D341Med (cell line): ENCODE measurements at regions not wholly inside any gene's neighbourhood (a gene's known extent, or its start where the extent isn't known, plus 50 kb on each side); places are given as distances from the start of the nearest gene placed in this dataset.

Experiments used
- DNase-seq: peaks from one replicate; pipeline ENCODE4 v3.0.0; 2012; ENCODE audit warnings: low spot score

GRCh38 chr9:108345826-108346225 lies 510.0 kb downstream of the ACTL7B start:
- DNase-seq, result no peak

DNA sequence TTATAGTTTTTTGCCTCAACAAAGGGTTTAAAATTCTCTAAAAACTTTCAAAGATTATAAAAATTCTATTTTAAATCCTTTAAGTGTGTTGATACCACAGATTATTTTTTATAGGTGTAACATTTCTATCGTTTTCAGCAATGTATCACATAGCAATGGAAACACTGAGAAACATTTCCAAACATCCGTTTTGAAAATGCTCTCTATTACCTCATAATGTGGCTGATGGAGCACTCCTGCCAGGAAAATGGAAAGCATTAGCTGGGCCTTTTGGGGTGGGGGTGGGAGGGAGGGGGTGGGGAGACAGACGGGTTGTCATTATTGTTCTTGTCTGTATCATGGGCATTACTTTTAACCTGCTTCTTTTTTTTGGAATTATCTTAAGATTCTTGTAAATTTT lies 516.5 kb downstream of the ACTL7B start:
- no peak for DNase-seq

DNA sequence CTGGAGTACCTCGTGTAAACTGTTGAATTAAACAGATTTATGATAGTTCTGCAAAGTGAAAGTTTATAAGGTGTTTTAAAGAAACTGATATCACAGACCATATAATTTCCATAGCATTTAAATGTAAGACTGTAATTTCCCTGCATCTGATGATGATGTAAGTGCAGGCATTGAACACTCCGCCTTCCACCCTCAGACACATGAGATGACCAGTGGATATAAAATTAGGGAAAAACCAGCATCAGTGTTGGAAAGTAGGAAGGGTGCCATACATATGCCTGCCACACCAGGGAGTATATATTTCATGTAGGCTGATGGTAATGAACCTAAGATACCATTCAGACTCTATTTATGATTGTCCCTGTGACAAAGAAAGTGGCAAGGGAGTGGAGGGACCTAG lies 519.2 kb downstream of the ACTL7B start:
- DNase-seq, result no peak

- no peak for DNase-seq
These were observed 522.2 kb downstream of the ACTL7B start for GRCh38 chr9:108333530-108333983.

DNA sequence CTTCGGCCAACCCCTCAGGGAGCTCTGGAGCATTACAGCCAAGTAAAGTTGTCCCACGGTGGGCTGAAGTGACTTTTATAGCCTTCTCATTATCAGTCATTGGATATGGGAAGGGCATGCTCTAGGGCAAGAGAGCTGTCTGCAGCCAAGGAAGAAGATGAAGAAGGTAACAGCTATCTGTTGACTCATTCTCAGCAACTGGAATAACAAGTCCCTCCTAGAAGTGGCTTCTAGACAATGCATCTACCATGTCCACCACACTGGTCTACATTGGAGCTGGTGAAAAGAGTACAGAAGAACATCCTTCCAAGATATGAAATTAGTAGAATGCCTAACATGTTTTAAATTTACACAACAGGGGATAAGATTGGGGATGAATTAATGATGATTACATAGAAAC lies 524.2 kb downstream of the ACTL7B start:
- DNase-seq, result no peak

DNA sequence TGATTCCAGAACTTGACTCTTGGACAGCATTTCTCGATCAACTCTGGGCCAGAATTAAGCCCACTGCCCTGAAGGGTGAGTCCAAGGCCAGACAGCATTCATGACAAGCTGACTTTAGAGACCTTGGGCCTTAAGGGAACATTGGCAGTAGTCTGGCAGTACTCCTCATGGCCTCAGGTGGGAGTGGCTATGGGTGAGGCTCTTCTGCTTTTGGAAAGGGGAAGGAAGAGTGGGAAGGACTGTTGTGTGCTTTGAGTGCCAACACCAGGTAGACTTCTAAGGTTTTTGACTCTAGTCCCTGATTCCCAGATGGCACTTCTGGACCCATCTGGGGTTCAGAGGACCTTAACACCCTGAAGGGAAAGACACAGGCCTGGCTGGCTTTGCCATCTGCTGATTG lies 530.4 kb downstream of the ACTL7B start:
- no peak for DNase-seq

GRCh38 chr9:108323615-108324014 lies 532.2 kb downstream of the ACTL7B start:
- no peak for DNase-seq

- no peak for DNase-seq
These were observed 533.3 kb downstream of the ACTL7B start for GRCh38 chr9:108322326-108323098.

GRCh38 chr9:108316630-108317029 lies 539.2 kb downstream of the ACTL7B start:
- no peak for DNase-seq

DNA sequence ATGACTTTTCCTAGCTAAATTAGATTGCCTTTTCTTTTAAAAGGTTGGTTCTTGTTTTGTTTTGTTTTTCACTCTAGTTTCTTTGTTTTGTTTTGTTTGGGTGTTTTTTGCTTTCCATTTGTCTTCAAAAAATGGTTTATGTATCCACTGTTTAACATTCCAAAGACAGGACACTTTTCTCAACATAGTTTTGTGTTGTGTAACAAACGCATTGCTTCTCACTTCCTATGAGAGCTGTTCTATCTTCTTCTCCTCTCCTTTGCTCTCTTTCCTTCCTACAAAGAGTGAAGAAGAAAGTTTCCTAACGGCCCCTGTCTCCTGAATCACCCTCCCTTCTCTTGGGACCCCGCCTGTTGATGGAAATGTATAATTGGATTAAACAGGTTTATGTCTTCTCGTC lies 539.7 kb downstream of the ACTL7B start:
- no peak for DNase-seq

GRCh38 chr9:108311745-108312144 lies 544.0 kb downstream of the ACTL7B start:
- no peak for DNase-seq

DNA sequence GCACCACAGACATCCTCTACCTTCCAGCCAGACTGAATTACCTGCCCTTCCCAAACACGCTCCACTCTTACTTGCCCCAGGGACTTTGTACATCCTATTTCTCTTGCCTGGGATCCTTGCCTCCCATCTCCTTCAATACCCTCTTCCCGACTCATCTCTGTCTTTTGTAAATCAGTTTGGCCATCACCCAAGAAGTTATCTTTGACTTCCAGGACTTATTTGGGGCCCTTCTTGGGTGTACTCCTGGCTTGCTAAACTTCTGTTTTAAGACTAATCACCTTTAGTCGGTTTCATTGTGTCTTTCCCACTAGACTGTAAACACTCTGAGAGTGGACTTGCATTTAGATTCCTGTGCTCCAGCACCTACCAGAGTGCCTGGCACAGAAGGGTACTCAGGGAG lies 545.6 kb downstream of the ACTL7B start:
- DNase-seq, result no peak

- no peak for DNase-seq
These were observed 555.2 kb downstream of the ACTL7B start for GRCh38 chr9:108300306-108301287.

GRCh38 chr9:108297073-108297472 lies 558.7 kb downstream of the ACTL7B start:
- no peak for DNase-seq

DNA sequence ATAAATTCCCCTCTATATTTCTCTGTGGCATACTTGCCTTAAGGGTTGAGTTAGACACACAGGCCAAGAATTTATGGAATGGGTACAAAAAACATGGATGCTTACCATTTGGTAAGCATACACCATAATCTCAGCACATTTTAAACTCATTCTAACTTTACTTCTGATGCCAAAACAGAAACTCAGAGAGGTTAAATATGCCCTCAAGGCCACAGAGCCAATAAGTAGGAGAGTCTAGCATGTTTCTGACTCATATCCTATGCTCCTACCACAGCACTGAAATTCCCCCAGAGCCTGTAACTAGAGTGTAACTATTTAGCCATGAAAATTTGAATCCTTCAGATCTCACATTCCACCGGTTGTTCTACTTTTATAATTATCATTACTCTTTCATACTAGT lies 559.7 kb downstream of the ACTL7B start:
- no peak for DNase-seq

- no peak for DNase-seq
These were observed 564.2 kb downstream of the ACTL7B start for GRCh38 chr9:108291586-108291932.

DNA sequence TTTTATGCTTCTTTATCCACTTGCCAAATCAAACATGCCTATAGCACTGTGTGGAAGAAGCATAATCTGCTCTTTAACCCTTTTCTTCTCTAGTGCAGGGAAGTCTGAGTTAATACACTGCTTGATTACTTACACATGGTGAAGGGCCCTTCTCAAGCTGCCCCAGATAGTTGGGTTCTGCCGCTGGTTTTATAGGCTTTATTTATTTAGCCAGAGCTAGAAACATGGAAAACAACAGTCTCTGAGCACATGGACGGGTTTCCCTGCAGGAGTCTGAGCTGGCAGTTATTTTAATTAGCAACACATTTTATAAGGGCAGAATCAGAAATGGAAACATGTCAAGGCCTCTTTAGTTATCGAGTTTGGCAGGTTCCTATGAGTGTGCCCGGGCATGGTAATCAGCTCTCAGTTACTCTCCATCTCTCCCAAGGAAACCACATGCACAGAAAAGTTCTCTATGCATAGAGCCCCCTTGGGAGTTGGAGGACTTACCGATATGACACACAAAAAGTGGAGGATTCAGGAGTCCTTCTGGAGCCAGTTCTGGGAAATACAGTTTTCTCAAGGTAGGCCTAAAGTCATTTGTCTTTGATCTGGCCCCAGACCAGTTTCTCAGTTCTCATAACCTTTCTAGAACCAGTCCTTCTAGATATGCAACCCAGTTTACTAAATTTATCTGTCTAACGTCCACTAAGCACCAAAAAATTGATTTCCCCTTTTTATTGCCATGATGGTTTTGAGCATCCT lies 564.8 kb downstream of the ACTL7B start:
- DNase-seq, result no peak

GRCh38 chr9:108286638-108287206 lies 569.1 kb downstream of the ACTL7B start:
- no peak for DNase-seq

GRCh38 chr9:108283696-108284095 lies 572.1 kb downstream of the ACTL7B start:
- no peak for DNase-seq

- no peak for DNase-seq
These were observed 572.9 kb downstream of the ACTL7B start for GRCh38 chr9:108282872-108283271.

GRCh38 chr9:108281696-108282095 lies 574.1 kb downstream of the ACTL7B start:
- no peak for DNase-seq

DNA sequence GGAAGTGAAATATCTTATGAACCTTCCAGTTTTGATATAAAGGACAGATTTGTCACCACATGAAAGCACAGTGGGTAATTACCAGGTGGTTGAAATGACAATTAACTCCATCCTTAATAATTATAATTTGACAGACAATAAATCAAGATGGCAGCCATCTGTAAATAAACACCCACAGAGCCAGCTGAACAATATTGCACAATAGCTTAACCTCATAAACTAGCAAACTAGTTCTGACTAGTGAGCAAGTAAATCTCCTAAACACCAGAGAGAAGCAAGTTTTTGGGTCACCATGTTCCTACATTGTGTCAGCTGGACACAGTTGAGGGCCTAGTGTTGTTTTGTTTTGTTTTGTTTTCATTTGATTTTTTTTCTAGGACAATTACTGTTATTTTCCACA lies 577.4 kb downstream of the ACTL7B start:
- no peak for DNase-seq
